ENCODE measurements at regions not wholly inside any gene's neighbourhood (a gene's known extent, or its start where the extent isn't known, plus 50 kb on each side); places are given as distances from the start of the nearest gene placed in this dataset.

DNA sequence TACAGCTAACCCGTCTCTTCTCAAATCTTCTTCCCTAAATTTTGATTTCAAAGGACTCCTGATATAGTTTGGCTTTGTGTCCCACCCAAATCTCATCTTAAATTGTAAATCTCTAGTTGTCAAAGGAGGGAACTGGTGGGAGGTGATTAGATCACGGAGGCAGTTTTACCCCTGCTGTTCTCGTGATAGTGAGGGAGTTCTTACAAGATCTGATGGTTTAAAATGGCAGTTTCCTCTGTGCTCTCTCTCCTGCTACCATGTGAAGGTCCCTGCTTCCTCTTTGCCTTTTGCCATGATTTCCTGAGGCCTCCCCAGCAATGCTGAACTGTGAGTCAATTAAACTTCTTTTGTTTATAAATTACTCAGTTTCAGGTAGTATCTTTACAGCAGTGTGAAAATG lies 269.3 kb downstream of the POLR1F start:
- DNase-seq: no peak
- no peaks in the 10 kb centered on the region for H3K36me3 ChIP-seq (ENCODE audit: low read depth)
- TF ChIP-seq, protein P1, sequence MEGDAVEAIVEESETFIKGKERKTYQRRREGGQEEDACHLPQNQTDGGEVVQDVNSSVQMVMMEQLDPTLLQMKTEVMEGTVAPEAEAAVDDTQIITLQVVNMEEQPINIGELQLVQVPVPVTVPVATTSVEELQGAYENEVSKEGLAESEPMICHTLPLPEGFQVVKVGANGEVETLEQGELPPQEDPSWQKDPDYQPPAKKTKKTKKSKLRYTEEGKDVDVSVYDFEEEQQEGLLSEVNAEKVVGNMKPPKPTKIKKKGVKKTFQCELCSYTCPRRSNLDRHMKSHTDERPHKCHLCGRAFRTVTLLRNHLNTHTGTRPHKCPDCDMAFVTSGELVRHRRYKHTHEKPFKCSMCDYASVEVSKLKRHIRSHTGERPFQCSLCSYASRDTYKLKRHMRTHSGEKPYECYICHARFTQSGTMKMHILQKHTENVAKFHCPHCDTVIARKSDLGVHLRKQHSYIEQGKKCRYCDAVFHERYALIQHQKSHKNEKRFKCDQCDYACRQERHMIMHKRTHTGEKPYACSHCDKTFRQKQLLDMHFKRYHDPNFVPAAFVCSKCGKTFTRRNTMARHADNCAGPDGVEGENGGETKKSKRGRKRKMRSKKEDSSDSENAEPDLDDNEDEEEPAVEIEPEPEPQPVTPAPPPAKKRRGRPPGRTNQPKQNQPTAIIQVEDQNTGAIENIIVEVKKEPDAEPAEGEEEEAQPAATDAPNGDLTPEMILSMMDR (IDR thresholded peaks at IDR 0.05): no peak
- no peak overlapping the region for H3K4me3 ChIP-seq
- H3K9me3 ChIP-seq: peaks cover 3% of the 10 kb centered on the region
- intact Hi-C loops (cut with DNase I, micrococcal nuclease): no loop called here
- ATAC-seq: no peak
- H3K4me1 ChIP-seq (ENCODE audit: low read depth): no peaks in the 10 kb centered on the region

DNA sequence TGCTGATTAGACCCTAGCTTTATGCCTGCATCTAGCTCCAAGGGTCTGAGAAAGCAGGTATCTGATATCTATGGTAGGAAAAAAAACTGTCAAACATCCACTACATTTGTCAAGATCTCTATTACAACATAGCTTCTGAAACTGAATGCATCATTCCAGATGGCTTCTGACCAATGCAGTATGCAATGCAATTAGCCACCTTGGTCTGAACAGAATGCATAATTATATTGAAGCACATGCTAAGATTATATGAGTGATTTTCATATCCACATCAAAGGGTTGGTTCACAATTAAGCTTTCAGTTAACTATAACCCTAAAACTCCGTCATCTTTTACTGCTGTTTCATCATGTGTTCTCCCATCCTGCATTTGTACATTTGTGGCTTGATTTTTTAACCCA lies 271.4 kb downstream of the POLR1F start:
- no peaks in the 10 kb centered on the region for H3K4me1 ChIP-seq (ENCODE audit: low read depth)
- ATAC-seq (no peak), DNase-seq (no peak)
- peaks cover 3% of the 10 kb centered on the region for H3K9me3 ChIP-seq
- intact Hi-C loops (cut with DNase I, micrococcal nuclease): no loop called here
- no peak overlapping the region for H3K4me3 ChIP-seq
- H3K36me3 ChIP-seq (ENCODE audit: low read depth): no peaks in the 10 kb centered on the region
- TF ChIP-seq, protein P1 (IDR thresholded peaks at IDR 0.05): no peak

DNA sequence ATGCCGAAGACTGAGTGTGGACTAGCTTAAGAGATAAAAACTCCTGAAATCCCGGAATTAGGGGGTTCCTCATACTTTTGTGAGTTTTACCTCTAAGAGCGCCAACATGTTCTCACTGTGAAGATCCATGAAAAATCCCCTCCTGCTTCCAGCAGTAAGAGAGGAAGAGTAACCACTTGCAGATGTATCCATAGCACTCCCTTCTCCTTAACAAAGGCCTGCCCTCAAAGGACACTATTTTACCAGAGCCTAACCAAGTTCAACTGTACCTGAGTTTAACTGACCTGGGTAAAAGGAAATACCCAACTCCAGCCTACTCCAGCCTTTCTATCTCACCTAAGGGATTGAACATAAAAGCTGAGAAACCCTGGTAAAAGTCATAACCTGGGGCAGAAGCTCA lies 280.9 kb downstream of the POLR1F start:
- peaks cover 3% of the 10 kb centered on the region for H3K9me3 ChIP-seq
- no peaks in the 10 kb centered on the region for H3K4me1 ChIP-seq (ENCODE audit: low read depth)
- DNase-seq: no peak
- H3K36me3 ChIP-seq (ENCODE audit: low read depth): no peaks in the 10 kb centered on the region
- TF ChIP-seq, protein P1 (IDR thresholded peaks at IDR 0.05): no peak
- H3K4me3 ChIP-seq: no peak overlapping the region
- no peak for ATAC-seq
- intact Hi-C loops (cut with DNase I, micrococcal nuclease): no loop called here

DNA sequence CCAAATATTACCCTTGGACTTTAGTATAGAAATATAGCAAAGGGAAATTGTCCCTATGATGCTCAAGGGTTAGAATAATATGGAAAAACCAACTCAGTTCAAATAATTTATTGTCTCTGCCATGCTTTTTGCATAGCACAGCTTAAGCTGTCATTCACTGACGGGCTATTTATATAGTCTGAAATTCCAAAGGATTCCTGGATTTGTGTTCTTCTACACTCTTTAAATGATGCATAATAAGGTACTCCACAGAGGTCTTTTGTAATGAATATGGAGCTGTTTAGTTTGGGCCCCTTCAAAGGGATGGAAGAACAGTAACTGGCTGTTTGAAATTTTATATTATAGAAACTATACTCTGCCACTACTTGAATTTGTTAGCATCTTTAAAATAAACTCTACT lies 276.6 kb upstream of the FERD3L start:
- peaks cover 3% of the 10 kb centered on the region for H3K9me3 ChIP-seq
- DNase-seq (no peak), ATAC-seq (no peak)
- intact Hi-C loops (cut with DNase I, micrococcal nuclease): no loop called here
- H3K36me3 ChIP-seq (ENCODE audit: low read depth): no peaks in the 10 kb centered on the region
- TF ChIP-seq, protein P1 (IDR thresholded peaks at IDR 0.05): no peak
- no peak overlapping the region for H3K4me3 ChIP-seq
- H3K4me1 ChIP-seq (ENCODE audit: low read depth): no peaks in the 10 kb centered on the region

DNA sequence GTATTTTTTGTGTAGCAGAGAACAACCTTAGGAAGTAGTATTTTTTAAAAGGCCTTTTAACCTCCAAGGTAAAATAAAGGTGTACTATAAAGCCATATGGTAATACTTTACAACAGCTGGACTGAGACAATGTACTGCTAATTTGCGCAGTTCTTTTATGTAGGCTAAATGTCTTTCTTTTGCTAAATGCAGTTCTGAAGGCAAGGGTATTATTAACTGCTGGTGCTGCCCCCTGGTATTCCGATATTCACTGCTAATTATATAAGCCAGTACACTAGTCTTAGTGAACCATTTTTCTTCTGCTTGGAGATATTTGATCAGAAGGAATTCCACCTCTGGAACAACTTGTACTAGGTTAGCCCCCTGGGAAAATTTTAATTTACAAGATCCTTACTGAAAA lies 272.0 kb upstream of the FERD3L start:
- TF ChIP-seq, protein P1 (IDR thresholded peaks at IDR 0.05): no peak
- no peak for DNase-seq
- Histone ChIP-seq H3K36me3 (ENCODE audit: low read depth) (no peaks in the 10 kb centered on the region), H3K4me1 (ENCODE audit: low read depth) (no peaks in the 10 kb centered on the region), H3K4me3 (no peak overlapping the region), H3K9me3 (peaks cover 3% of the 10 kb centered on the region)
- intact Hi-C loops (cut with DNase I, micrococcal nuclease): no loop called here
- no peak for ATAC-seq

DNA sequence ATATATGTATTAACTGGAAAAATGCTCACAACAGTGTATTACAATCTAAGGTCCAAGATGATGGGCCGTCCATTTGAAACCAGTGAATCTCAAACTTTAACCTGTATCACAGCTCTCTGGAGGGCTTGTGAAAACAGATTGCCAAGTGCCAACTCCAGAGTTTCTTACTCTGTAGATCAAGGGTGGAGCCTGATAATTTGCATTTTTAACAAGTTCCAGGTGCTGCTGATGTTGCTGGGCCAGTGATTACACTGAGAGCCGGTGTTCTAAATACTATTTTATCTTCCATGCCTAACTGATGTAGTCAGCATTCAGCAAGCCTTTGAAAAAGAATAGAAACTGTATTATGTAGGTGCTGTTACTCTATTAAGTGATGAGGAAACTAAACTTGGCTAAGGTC lies 269.9 kb upstream of the FERD3L start:
- Histone ChIP-seq H3K36me3 (ENCODE audit: low read depth) (no peaks in the 10 kb centered on the region), H3K9me3 (peaks cover 7% of the 10 kb centered on the region), H3K4me1 (ENCODE audit: low read depth) (no peaks in the 10 kb centered on the region), H3K4me3 (no peak overlapping the region)
- ATAC-seq (no peak), DNase-seq (no peak)
- TF ChIP-seq, protein P1 (IDR thresholded peaks at IDR 0.05): no peak
- intact Hi-C loops (cut with DNase I, micrococcal nuclease): no loop called here
